NCI-H1105 treated with DMSO at 0.1 percent for 48 hours (cell line): ENCODE measurements at regions not wholly inside any gene's neighbourhood (a gene's known extent, or its start where the extent isn't known, plus 50 kb on each side); places are given as distances from the start of the nearest gene placed in this dataset.
A peak's percentile ranks its signal among the peaks of the same experiment; 100 is the strongest.

Source experiments
- DNase-seq: peaks from one replicate; lab custom pipeline; 2025; lab: John Stamatoyannopoulos, UW

DNA sequence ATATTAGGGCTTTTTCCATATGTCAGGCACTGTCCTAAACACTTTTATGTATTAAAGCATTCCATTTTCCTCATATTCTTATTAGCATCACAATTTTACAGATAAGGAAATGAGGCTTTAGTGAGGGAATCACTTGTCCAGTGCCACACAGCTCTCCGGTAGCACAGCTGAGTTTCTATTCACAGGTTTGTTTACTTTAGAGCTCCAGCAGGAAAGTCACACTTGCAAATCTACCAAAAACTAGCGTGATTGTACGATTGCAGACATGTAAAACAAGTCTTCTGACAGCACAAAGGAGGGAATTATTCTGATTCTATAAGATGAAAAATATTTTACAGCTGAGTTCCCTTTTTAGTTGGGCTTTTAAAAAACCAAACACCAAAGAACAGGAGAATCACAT, 472.1 kb downstream of the TMA16 start:
- no peak for DNase-seq

DNA sequence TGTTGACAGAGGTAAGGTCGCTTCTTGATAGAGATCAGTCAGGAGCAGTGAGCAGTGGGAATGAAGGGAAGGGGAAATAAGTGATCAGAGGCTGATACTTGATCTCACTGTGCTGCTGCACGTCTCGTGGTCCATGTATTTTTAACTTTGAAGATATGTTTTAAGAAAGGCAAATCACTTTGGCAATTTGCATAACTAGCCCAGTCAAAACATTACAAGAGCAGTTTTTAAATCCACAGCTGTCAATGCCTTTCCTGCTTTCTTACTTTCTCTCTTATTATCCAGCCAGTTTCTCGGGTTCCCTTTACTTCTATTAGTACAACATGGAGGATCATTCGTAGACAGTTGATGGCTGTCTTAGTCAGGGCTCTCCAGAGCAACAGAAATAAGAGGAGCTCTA, 472.8 kb downstream of the TMA16 start:
- DNase-seq, result no peak

DNA sequence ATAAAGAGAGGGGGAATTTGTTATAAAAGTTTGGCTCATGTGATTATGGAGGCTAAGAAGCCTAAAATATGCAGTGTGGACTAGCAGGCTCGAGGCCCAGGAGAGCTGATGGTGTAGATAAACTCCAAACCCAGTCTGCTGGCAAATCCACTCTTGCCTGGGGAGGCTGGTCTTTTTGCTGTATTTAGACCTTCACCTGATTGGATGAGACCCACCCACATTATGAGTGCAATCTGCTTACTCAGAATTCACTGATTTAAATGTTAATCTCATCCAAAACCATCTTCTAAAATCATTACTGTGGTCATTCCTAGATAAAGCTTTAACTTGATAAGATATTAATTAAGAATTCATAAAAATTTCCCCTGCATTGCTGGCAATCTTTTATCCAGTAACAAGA, 473.2 kb downstream of the TMA16 start:
- DNase-seq, result no peak

DNA sequence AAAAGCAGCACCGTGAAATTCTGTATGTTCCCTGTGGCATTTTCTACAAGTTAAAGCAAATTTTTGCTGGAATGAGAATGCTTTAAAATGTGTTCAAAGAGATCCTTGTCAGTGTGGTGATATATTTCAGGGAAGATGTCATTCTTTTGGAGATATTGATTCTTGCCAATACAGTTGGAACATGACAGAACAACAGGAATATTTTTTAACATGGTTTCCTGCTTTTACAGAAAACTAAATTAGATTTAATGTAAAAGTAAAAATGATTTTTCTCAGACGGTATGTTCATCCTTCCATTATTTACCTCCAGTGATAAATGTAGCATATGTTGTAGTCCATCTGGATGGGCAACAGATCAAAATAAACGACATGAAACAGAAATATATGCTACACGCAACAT, 474.8 kb downstream of the TMA16 start:
- no peak for DNase-seq

DNA sequence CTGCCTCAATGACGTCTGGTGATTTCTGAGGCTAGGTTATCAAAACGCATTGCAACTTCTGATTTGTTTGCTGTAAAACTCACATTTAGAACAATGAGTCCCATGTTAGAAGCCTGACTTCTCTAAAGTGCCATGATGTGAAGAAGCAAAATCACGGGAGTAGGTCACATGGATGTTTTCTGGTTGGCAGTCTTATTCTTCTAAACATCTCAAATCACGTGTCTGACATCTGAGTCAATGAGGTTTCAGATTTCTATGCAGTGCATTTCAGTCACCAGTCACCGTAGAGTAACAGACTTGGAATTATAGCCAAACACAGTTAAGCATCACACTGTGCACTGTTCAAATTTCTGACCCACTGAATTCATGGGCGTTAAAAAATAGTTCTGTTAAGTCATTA, 482.1 kb downstream of the TMA16 start:
- no peak for DNase-seq

DNA sequence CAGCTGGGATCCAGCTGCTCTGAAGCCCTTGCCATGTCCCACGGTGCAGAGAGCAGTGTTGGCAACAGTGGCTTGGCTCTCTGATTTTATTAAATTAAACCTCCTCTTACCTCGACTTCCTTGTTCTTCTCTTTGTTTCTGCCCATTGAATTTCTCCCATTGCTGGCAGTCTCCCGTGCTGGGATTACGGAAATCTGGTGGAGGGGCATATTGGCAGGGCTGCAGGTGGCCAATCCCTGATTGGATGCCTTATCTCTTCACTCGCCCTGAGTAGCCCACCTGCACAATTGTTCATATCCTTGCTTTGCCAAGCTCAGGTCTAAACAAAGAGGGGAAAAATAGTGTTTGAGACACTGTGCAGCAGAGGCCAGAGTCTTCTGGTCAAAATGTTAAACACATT, 493.9 kb downstream of the TMA16 start:
- no peak for DNase-seq

DNA sequence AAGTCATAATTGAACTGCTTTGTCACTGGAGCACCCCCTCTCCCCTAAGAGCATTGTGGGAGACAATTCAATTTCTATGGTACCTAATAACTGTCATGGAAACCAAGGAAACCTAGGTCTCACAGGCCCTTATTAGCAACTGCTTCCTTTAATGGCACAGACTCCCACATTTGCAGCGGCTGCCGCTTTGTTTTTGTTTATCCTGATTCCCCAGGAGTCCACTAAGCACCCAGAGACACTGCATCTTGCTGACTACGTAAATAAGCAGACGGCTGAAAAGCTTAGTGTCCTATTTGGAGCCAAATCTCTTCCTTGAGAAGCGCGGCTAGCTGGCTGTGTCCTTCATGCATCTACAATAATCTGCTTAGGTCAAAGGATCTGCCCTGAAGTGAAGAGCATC, 494.4 kb downstream of the TMA16 start:
- peak; percentile 22 for DNase-seq

DNA sequence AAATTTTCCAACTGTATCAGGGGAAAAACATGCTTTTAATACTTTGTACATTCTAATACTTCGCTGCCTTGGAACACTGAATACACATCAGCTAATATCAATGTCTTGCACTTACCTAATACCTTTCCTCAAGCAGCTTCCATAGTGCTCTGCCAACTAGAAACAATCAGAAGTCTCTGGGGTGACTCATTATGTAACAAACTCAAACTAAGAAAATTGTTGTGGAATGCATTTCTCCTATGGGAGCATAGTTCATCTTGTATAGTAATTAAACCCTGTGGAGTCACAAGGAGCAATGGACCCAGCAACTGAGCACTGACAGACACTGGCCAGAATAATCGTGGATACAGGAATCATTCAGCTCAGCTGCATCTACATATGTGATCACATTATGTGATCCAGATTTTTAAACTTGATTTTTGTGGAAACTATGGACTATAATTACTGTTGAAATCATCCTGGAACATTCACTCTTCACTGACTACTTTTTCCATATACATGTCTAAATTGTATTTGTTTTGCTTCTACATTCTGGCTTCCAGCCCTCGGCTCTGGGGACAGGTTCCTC, 496.9 kb downstream of the TMA16 start:
- no peak for DNase-seq

DNA sequence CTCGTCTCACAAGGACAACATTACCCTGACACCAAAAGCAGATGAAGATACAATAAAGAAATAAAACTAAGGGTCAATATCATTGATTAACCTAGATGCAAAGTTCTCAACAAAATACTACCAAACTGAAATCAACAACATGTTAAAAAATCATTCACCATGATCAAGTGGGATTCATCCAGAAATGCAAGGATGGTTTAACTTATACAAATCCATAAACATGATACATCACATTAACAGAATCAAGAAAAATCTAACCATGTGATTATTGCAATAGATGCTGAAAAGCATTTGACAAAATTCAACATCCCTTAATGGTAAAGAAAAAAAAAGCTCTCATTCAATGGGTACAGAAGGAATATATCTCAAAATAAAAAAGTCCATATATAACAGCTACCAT, 514.9 kb downstream of the TMA16 start:
- no peak for DNase-seq

DNA sequence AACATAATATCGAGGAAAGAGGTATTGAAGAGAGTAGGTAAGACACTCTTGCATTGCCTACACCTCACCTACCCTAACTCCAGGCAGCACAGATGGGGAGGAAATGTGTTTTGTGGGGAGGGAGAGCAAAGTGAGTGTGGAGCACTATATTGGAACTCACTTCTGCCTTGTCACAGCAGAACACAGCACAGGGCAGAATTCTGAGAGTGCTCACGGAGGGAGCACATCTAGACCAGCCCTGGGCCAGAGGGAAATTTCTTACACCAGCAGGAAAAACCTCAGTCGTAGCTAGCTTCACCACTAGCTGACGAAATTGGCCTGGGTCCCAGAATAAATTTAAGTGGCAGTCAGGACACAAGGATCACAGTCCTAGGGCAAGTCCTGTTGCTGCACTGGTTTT, 517.3 kb downstream of the TMA16 start:
- no peak for DNase-seq

DNA sequence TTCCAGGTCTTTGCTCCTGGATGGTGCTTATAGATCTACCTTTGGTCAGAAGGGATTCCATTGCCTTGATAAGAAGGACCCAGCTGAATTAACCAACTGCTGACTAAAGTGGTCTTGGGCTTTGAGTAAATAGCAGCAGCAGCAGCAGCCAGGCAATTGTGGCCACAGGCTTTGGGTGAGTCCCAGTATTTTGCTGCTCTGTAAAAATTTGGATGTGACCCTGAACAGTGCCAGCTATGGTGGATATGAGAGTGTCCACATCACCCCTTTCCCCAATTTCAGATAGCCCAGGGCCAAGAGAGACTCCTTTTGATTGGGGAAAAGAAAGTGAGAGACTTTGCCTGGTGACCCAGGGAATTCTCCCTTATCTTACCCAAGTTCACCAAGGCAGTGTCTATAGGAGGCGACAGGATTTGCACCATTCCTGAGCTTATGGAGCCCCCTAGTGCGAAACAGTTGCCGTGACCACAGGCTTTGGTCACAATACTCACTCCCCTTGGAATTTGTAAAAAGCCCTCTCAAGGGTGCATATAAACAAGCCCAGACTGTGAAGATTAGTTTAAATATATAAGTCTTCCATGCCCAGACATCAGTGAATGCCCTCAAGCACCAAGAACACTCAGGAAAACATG, 518.0 kb downstream of the TMA16 start:
- peak; percentile 20 for DNase-seq

DNA sequence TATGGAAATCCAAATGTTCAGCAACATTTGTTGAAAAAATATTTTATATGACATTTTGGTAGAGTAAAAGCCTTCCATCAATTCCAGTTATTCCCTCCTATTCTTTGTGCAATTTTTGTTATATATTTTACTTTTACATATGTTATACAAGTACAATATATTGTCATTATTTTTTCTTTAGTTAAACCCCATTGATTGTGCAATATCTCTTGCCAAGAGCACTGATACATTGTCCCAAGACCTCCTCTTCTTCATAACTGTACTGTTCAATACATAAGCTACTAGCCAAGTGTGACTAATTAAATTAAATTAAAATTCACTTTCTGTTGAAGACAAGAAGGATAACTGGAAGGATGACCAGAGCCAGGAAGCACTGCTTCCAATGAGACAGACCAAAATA, 527.5 kb downstream of the TMA16 start:
- no peak for DNase-seq

DNA sequence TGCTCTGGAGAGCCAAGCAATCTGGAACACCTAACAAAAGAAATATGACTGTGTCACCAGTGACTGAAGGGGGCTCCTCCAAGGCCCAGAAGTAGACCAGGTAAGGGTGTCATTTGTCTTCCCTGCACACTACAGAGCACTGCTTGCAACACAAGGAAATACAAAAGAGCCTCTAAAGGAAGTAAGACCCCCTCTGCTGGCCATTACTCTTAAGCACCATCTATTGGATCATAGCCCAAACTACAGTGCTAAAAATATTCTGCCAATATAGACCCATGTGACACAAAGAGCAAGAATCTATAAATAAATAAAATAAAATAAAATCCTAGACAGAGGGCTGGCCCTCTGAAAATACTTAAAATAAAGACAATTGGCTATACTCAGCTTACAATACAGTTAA, 528.7 kb downstream of the TMA16 start:
- DNase-seq, result no peak

DNA sequence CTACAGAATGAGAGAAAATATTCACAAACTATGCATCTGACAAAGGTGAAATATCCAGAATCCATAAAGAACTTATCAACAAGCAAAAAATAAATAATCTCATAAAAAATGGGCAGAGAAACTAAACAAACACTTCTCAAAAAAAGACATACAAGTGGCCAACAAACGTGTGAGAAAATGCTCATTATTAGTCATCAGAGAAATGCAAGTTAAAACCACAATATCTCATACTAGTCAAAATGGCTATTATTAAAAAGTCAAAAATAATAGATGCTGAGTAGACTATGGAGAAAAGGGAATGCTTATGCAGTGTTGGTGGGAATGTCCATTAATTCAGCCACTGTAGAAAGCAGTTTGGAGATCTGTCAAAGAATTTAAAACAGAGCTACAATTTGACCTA, 533.3 kb downstream of the TMA16 start:
- DNase-seq, result no peak

DNA sequence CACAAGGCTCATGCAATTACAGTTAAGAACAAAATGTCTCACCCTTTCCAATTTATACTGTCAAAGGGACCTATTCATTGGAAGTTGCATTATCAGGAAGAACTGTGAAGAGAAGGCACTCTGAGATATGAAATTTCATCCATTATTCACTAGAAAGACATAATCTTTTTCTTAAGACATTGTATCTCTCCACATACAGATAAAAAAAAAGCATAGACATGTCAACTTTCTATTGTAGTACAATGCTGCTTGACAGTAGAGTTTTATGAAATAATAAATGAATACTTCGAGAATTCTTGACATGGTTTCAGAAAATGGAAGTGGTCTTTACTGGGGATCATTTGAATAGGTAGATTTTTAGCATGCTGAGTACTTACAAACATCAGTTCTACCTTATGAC, 545.0 kb downstream of the TMA16 start:
- no peak for DNase-seq

DNA sequence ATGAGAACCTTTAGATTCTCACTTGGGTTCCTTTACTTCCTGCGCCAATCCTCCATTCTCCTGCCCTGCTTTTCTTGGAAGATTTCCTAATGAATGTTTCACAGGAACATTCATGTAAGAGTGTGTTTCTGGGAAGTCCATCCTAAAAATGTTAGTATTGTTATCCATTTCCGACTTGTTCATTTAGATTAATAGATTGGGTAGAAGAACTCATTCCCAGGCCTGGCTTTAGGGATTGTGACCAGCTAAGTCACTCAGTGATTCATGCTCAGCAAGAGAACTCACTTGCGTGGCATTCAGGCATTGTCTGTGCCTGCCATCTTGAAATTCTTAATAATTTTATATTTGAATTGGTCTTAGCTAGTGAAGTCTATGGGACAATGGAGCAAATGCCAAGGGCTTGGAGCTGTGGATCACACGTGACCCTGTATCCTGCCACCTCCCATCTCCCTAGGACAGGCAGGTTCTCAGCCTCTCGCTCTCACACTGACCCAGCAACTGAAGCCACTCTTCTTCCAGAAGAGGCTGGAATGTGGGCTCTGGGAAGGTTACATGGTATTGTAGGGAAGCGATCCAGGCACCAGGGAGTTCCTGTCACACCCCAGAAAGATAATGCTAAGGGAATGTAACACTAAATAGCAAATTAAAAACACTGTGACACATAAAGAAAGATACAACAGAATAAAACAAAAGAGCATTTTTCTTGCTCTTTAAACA, 562.1 kb downstream of the TMA16 start:
- no peak for DNase-seq

DNA sequence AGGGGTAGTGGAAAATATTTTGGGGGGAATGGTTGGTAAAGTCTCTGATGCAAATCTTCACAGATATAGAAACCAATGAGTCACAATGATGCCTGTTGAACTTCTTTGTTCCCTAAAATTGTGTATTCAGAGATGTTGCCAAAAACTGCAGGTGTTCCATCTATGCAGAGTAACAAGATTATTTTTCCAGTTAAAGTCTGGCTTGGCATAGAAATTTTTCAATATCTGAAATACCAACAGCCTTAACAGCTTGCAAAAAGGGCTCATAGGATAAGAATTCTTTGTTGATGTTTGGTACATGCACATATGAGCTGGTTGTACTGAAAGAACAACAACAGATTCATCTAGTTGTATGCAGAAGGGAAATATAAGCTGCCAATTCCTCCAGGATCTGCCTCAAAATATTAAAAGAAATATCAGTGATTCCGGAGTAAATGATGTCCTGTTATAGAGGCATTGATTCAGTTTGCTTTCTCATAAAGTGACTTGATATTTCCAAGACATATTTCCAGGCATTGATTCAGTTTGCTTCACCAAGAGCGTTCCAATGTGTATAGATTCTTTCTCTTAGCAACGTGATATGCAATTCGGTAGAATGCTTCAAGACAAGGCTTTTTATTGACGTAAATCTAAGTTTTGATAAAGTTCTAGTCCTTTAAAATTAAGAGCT, 564.4 kb downstream of the TMA16 start:
- no peak for DNase-seq

DNA sequence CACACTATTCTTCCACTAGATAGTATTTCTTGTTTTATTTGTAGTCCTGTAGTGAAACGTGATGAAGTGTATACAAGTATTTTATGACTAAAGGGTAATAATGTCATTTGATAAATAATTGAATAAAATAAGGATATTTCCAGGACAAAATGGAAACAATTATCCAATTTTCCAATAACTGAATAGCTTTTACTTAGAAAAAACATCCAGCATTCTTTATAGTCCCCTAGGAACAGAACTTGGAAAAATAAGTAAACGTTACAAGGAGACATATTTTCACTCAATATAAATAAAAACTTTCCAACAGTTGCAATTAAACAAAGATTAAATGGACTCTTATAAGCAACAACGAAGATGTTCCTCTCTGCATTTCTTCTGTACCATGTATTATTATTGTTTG, 566.0 kb downstream of the TMA16 start:
- no peak for DNase-seq

DNA sequence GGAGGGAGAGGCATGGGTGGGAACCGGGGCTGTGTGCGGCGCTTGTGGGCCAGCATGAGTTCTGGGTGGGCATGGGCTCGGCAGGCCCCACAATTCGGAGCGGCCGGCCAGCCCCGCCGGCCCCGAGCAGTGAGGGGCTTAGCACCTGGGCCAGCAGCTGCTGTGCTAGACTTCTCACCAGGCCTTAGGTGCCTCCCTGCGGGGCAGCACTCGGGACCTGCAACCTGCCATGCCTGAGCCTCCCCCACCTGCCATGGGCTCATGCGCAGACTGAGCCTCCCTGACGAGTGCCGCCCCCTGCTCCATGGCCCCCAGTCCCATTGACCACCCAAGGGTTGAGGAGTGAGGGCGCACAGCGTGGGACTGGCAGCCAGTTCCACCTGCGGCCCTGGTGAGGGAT, 573.9 kb downstream of the TMA16 start:
- DNase-seq, result no peak

DNA sequence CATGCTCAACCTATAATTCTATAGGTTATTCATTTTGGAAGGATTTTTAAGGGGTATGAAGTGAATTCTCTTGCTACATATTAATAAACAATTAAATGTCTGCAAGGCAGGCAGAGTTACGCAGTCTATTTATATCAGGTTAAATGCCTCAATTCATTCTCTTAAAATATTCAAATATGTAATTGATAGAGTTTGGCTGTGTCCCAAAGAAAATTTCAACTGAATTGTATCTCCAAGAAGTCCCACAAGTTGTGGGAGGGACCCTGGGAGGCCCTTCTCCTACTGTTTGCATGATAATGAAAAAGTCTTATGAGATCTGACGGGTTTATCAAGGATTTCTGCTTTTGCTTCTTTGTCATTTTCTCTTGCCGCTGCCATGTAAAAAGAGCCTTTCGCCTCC, 576.1 kb downstream of the TMA16 start:
- DNase-seq, result no peak

DNA sequence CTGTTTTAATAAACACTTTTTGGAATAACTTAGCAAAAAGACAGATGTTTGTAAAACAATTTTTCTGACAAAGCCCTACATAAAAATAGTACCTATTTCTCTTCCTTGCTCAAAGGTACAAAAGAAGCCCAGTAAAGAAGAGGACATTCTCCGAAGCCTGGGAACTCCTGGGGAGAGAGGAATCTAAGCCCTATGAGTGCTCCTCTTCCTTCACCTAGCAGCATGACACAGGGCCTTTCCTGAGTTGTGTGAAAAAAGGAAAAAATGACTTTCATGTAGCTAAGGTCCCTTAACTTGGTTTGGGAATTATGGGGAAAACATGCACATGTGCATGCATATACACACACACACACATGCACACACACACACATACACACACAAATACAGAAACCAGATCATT, 586.9 kb downstream of the TMA16 start:
- DNase-seq, result no peak

DNA sequence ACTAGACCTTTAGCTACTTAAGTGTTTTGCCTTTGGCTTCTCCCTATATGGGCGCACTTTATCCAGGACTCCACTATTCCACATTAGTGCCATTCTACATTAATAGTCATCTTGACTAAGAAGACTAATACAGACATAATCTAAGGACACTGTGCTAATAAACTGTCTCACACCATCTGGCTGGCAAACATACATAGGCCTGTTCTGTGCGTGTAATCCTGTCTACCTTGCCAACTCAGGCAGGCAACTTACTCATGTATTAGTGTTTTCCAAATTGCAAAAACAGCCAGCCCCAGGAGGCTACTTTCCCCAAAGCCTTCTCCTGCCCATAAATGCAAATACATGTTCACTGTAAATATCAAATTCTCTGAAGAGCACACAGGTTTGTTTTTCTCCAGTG, 587.3 kb downstream of the TMA16 start:
- no peak for DNase-seq

DNA sequence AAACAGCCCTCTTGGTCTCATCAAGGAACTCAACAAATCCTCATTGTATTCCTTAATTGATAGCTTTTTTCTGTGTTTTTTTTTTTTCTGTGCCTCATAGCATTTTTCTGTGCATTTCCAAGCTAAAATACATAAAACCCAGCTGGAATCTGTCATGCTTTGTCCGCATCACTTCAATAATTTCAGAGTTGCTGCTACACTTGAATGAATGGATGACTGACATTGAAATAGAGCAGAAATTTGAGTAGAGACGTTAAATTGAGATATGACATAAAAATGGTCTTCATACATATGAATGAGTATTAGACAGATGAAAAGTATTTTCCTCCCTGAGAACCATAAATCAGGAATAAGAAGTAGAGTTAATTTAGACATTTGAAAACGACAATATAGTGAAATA, 593.2 kb downstream of the TMA16 start:
- DNase-seq, result no peak
